ENCODE measurements at regions not wholly inside any gene's neighbourhood (a gene's known extent, or its start where the extent isn't known, plus 50 kb on each side); places are given as distances from the start of the nearest gene placed in this dataset.

DNA sequence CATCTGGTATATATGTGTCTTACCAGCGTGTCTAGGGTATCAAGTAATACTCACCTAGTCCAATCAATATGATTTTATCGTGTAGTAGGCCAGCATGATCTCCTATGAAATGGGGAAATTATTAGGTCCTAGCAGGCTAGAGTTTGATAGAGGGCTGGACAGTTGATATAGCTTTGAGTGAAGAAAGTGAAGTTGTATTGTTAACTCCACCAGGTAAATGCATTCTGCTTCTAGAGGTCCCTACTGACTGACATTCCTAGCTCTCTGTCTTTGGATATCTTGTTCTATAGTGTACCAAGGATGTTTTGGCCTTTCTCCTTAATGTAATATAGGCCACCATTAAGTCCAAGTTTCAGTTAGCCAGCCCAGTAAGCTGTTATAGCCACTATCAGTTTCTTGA lies 97.4 kb downstream of the EBNA1BP2 start:
- no peaks in the 10 kb centered on the region for H3K27me3 ChIP-seq (ENCODE audit: insufficient read depth, low read length)
- no peaks in the 10 kb centered on the region for H3K79me2 ChIP-seq (ENCODE audit: control insufficient read depth, insufficient read depth, low read length, unreplicated experiment)
- H3K36me3 ChIP-seq (ENCODE audit: insufficient read depth, low read length), result no peaks in the 10 kb centered on the region
- no peaks in the 10 kb centered on the region for H3K4me1 ChIP-seq (ENCODE audit: control insufficient read depth, insufficient read depth, low read length, unreplicated experiment)
- H2AFZ ChIP-seq (ENCODE audit: low read length, unreplicated experiment), result no peak overlapping the region
- H3K27ac ChIP-seq (ENCODE audit: low read depth, low read length), result no peak overlapping the region
- H3K4me3 ChIP-seq (ENCODE audit: low read depth, low read length), result no peak overlapping the region

DNA sequence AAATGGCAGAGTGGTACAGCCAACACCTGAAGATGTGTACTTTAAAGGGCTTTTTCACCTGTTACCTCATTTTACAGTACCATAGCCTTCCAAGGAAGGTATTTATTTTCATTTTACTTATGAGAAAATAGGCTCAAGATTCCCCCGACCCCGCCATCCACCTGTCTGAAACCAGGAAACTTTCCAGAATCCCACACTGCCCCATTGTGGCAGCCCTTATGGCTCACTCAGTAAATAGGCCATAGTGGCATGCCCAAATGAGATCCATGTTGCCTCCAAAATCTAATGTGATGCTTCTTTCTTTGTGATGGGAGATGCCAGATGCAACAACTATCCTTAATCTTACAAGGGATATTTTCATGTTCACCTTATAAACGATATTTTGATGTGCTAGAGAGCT lies 97.8 kb downstream of the EBNA1BP2 start:
- Histone ChIP-seq H3K36me3 (ENCODE audit: insufficient read depth, low read length) (no peaks in the 10 kb centered on the region), H3K4me3 (ENCODE audit: low read depth, low read length) (no peak overlapping the region), H2AFZ (ENCODE audit: low read length, unreplicated experiment) (no peak overlapping the region), H3K27ac (ENCODE audit: low read depth, low read length) (no peak overlapping the region), H3K27me3 (ENCODE audit: insufficient read depth, low read length) (no peaks in the 10 kb centered on the region), H3K79me2 (ENCODE audit: control insufficient read depth, insufficient read depth, low read length, unreplicated experiment) (no peaks in the 10 kb centered on the region), H3K4me1 (ENCODE audit: control insufficient read depth, insufficient read depth, low read length, unreplicated experiment) (no peaks in the 10 kb centered on the region)

DNA sequence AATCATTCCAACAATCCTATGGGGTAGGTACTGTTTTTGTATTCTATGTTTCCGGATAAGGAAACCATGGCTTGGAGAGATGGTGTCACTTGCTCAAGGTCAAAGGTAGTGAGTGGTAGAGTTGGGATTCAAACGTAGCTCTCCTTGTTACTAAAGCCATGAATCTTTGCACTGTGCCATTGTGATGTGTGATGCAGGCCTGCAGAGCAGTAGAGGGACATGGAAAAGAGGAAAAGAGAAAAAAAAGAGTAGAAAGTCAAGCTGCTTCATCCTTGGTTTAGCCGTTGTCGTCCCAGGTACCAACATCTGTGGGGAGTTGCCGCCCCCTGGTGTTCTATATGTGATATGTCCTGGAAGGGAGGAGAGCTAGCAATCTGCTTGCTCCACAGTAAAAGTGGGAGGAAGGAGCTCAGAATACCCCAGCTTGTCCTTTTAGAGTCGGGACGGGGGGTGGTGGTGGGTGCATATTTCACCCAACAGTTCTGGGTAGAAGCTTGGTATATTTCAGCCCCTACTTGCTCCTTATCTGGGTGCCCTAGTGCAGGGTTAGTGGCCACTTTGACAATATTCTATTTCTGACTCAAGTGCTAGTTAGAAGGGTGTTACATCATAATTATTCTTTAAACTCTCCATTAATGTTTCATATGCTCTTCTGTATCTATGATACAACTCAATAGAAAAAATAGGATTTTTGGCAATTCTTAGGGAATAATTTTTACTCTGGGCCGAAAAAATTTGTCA lies 98.4 kb downstream of the EBNA1BP2 start:
- no peaks in the 10 kb centered on the region for H3K4me1 ChIP-seq (ENCODE audit: control insufficient read depth, insufficient read depth, low read length, unreplicated experiment)
- no peak overlapping the region for H3K4me3 ChIP-seq (ENCODE audit: low read depth, low read length)
- 0 out of 2 replicates have a peak, but pooled peaks cover 2% of the 10 kb centered on the region for H3K27me3 ChIP-seq (ENCODE audit: insufficient read depth, low read length)
- no peaks in the 10 kb centered on the region for H3K79me2 ChIP-seq (ENCODE audit: control insufficient read depth, insufficient read depth, low read length, unreplicated experiment)
- H3K36me3 ChIP-seq (ENCODE audit: insufficient read depth, low read length), result no peaks in the 10 kb centered on the region
- H2AFZ ChIP-seq (ENCODE audit: low read length, unreplicated experiment), result no peak overlapping the region
- H3K27ac ChIP-seq (ENCODE audit: low read depth, low read length), result no peak overlapping the region

DNA sequence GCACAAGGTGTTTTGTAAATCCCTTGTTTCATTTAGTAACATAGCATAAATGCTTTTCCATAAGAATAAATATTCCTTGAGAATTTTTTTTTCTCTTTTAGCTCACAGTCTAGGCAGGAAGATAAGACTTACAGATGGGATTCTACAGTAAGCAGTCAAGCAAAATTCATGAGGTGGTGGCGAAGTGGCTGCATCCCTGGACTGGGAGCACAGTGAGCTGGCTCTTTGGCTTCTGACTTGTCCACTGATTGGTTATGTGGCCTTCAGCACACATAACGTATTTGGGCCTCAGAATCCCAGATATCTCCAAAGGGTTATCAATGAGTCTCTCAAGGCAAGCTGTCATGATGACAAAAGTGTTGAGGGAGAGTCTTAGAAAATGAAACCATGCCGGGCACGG lies 99.8 kb downstream of the EBNA1BP2 start:
- H3K4me1 ChIP-seq (ENCODE audit: control insufficient read depth, insufficient read depth, low read length, unreplicated experiment), result no peaks in the 10 kb centered on the region
- no peaks in the 10 kb centered on the region for H3K36me3 ChIP-seq (ENCODE audit: insufficient read depth, low read length)
- H3K79me2 ChIP-seq (ENCODE audit: control insufficient read depth, insufficient read depth, low read length, unreplicated experiment), result no peaks in the 10 kb centered on the region
- no peak overlapping the region for H3K4me3 ChIP-seq (ENCODE audit: low read depth, low read length)
- H3K27ac ChIP-seq (ENCODE audit: low read depth, low read length), result no peak overlapping the region
- no peak overlapping the region for H2AFZ ChIP-seq (ENCODE audit: low read length, unreplicated experiment)
- H3K27me3 ChIP-seq (ENCODE audit: insufficient read depth, low read length), result 0 out of 2 replicates have a peak, but pooled peaks cover 6% of the 10 kb centered on the region

DNA sequence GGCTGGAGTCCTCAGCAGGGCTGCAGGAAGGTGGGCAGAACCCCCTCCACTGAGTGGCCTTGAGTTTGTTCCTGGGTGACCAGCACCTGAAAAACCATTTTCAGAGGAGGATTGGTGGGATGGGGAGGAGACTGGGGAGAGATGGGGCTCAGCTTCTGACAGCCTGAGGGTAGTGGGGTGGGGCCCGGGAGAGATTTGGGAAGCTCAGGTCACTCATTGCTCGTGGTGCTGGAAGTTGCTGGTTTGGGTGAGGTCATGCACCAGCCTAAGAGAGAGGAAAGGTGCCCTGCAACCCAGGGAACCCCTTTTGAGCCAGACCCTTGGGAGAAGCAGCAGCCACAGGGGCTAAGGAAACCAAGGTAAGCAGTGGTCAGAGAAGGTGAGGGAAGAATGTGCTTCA lies 100.8 kb downstream of the EBNA1BP2 start:
- Histone ChIP-seq H3K36me3 (ENCODE audit: insufficient read depth, low read length) (no peaks in the 10 kb centered on the region), H2AFZ (ENCODE audit: low read length, unreplicated experiment) (no peak overlapping the region), H3K4me1 (ENCODE audit: control insufficient read depth, insufficient read depth, low read length, unreplicated experiment) (no peaks in the 10 kb centered on the region), H3K4me3 (ENCODE audit: low read depth, low read length) (no peak overlapping the region), H3K79me2 (ENCODE audit: control insufficient read depth, insufficient read depth, low read length, unreplicated experiment) (no peaks in the 10 kb centered on the region), H3K27me3 (ENCODE audit: insufficient read depth, low read length) (0 out of 2 replicates have a peak, but pooled peaks cover 12% of the 10 kb centered on the region), H3K27ac (ENCODE audit: low read depth, low read length) (no peak overlapping the region)

GRCh38 chr1:43069461-43070050 lies 102.5 kb downstream of the EBNA1BP2 start:
- no peak overlapping the region for H2AFZ ChIP-seq (ENCODE audit: low read length, unreplicated experiment)
- no peaks in the 10 kb centered on the region for H3K79me2 ChIP-seq (ENCODE audit: control insufficient read depth, insufficient read depth, low read length, unreplicated experiment)
- H3K27me3 ChIP-seq (ENCODE audit: insufficient read depth, low read length), result 0 out of 2 replicates have a peak, but pooled peaks cover 12% of the 10 kb centered on the region
- no peak overlapping the region for H3K27ac ChIP-seq (ENCODE audit: low read depth, low read length)
- H3K4me1 ChIP-seq (ENCODE audit: control insufficient read depth, insufficient read depth, low read length, unreplicated experiment), result no peaks in the 10 kb centered on the region
- no peak overlapping the region for H3K4me3 ChIP-seq (ENCODE audit: low read depth, low read length)
- no peaks in the 10 kb centered on the region for H3K36me3 ChIP-seq (ENCODE audit: insufficient read depth, low read length)

DNA sequence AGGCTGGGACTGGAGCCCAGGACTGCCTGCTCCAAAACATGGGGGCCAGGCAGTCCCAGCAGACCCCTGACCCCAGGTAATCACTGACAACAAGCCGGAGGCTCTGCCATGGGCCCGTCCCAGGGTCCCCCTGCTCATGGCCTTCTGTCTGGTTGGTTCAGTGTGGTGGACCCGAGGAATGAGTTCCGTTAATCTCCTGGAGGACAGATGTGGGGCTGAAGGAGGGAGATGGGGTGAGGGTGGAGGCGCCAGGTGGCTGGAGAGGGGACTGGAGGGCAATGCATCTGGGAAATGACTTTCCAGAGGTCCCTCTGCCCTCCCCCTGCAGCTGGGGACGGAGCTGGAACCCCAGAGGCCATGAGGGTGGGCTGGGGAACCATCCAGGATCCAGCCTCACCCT lies 103.2 kb downstream of the EBNA1BP2 start:
- Histone ChIP-seq H2AFZ (ENCODE audit: low read length, unreplicated experiment) (peak overlapping the region; percentile 52), H3K4me3 (ENCODE audit: low read depth, low read length) (no peak overlapping the region), H3K27me3 (ENCODE audit: insufficient read depth, low read length) (0 out of 2 replicates have a peak, but pooled peaks cover 12% of the 10 kb centered on the region), H3K79me2 (ENCODE audit: control insufficient read depth, insufficient read depth, low read length, unreplicated experiment) (no peaks in the 10 kb centered on the region), H3K27ac (ENCODE audit: low read depth, low read length) (no peak overlapping the region), H3K36me3 (ENCODE audit: insufficient read depth, low read length) (no peaks in the 10 kb centered on the region), H3K4me1 (ENCODE audit: control insufficient read depth, insufficient read depth, low read length, unreplicated experiment) (no peaks in the 10 kb centered on the region)

DNA sequence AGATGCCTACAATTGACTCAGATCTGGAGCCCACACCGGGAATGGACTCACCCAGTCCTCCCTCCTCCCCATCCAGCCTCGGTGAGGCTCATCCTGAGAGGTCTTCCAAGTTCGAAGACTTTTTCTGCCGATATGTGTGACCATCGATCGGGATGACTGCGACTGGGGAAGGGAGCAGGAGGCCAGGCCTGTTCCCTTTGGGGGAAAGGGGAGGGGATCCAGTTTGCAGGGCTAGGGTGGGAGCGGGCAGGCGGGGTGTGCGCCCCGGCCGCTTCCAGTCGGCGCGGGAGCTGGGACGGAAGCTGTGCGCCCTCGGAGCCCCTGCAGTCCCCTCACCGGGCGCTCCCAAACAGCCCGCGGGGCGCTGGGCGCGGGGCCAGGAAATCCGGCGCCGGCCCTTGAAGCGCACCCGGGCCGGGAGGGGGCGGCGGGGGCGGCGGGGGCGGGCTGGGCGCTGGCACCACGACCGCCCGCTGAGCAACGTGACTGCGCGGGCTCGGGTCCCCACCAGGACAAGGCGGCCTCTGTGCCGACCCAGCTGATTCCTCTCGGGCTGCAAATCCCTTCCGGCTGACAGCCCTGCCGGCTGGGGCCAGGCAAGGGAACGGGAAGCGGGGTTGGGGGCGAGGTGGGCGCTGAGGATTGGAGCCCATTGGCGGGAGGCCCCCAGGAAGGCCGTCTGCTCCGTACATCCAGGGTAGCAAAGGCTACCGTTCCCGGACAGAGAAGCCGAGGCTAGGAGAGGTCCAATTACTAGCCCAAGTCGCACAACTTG lies 103.9 kb downstream of the EBNA1BP2 start:
- no peaks in the 10 kb centered on the region for H3K79me2 ChIP-seq (ENCODE audit: control insufficient read depth, insufficient read depth, low read length, unreplicated experiment)
- no peak overlapping the region for H3K27ac ChIP-seq (ENCODE audit: low read depth, low read length)
- 0 out of 2 replicates have a peak, but pooled peaks cover 12% of the 10 kb centered on the region for H3K27me3 ChIP-seq (ENCODE audit: insufficient read depth, low read length)
- no peaks in the 10 kb centered on the region for H3K4me1 ChIP-seq (ENCODE audit: control insufficient read depth, insufficient read depth, low read length, unreplicated experiment)
- peak overlapping the region; percentile 62 for H3K4me3 ChIP-seq (ENCODE audit: low read depth, low read length)
- H3K36me3 ChIP-seq (ENCODE audit: insufficient read depth, low read length), result no peaks in the 10 kb centered on the region
- peak overlapping the region; percentile 67 for H2AFZ ChIP-seq (ENCODE audit: low read length, unreplicated experiment)

DNA sequence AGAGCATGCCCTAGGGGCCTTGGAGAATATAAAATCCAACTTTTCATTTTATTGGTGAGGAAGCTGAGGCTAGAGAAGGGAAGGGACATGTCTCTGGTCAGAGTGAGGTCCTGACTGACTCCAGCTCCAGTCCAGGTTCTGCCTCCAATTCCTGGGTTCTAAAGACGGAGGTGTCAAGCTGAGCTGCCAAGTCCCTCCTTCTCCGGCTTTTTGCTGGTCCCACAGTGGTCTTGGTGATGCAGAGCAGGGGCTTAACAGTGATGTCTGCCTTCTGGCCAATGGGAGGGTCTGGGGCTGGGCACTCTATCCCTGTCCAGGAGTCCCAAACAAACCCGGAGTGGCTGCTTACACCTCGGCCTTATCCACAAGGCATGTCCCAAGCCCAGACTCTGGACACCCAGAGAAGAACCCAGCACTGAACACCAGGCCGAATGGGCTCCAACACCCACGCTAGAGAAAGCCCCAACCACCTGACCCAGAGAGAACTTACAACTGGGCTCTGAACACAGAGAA lies 104.8 kb downstream of the EBNA1BP2 start:
- Histone ChIP-seq H3K27ac (ENCODE audit: low read depth, low read length) (no peak overlapping the region), H3K4me1 (ENCODE audit: control insufficient read depth, insufficient read depth, low read length, unreplicated experiment) (no peaks in the 10 kb centered on the region), H2AFZ (ENCODE audit: low read length, unreplicated experiment) (no peak overlapping the region), H3K79me2 (ENCODE audit: control insufficient read depth, insufficient read depth, low read length, unreplicated experiment) (no peaks in the 10 kb centered on the region), H3K36me3 (ENCODE audit: insufficient read depth, low read length) (no peaks in the 10 kb centered on the region), H3K27me3 (ENCODE audit: insufficient read depth, low read length) (0 out of 2 replicates have a peak, but pooled peaks cover 12% of the 10 kb centered on the region), H3K4me3 (ENCODE audit: low read depth, low read length) (no peak overlapping the region)

DNA sequence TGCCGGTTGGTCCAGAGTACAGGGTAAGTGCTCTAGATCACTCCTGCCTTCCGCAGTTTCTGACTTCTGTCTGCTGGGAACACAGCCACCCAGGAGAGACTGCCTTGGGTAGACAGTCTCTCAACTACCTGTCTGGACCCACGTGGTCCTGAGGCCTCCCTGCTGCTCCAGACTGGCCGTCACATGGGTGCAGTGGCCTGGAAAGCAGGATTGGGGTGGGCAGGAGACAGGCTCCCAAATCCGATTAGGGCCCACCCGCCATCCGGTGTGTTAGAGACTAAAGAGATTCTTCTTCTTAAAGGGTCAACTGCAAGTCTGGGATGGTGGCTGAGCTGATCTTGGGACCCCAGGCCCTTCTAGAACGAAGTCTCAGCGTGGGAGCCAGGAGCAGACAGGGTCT lies 105.5 kb downstream of the EBNA1BP2 start:
- Histone ChIP-seq H3K4me1 (ENCODE audit: control insufficient read depth, insufficient read depth, low read length, unreplicated experiment) (no peaks in the 10 kb centered on the region), H3K27ac (ENCODE audit: low read depth, low read length) (no peak overlapping the region), H3K36me3 (ENCODE audit: insufficient read depth, low read length) (no peaks in the 10 kb centered on the region), H3K79me2 (ENCODE audit: control insufficient read depth, insufficient read depth, low read length, unreplicated experiment) (no peaks in the 10 kb centered on the region), H3K27me3 (ENCODE audit: insufficient read depth, low read length) (0 out of 2 replicates have a peak, but pooled peaks cover 12% of the 10 kb centered on the region), H2AFZ (ENCODE audit: low read length, unreplicated experiment) (no peak overlapping the region), H3K4me3 (ENCODE audit: low read depth, low read length) (no peak overlapping the region)
